DOHH2 (cell line): ENCODE measurements at regions not wholly inside any gene's neighbourhood (a gene's known extent, or its start where the extent isn't known, plus 50 kb on each side); places are given as distances from the start of the nearest gene placed in this dataset.

Experiments used
- H3F3A ChIP-seq: fragments of 200-600 bp; sonication (generic), shearing (Covaris generic); 2 replicates; pipeline ENCODE4 v1.6.0; 2016; ENCODE audit warnings: antibody characterized with exemption, mild to moderate bottlenecking; ENCODE audit not compliant: control insufficient read depth, insufficient read depth
- H3K27ac ChIP-seq: fragments of 200-600 bp; sonication (generic); 2 replicates; pipeline ENCODE4 v1.5.1; 2014; ENCODE audit warnings: low read depth, mild to moderate bottlenecking, low read length, moderate library complexity
- H3K27me3 ChIP-seq: fragments of 200-600 bp; sonication (generic); 2 replicates; pipeline ENCODE4 v1.6.1; 2014; ENCODE audit warnings: mild to moderate bottlenecking, low read length, mixed read lengths; ENCODE audit not compliant: control insufficient read depth
- H3K36me3 ChIP-seq: fragments of 200-600 bp; sonication (generic); 2 replicates; pipeline ENCODE4 v1.6.1; 2014; ENCODE audit warnings: mild to moderate bottlenecking, low read length, moderate library complexity, mixed read lengths; ENCODE audit not compliant: control insufficient read depth
- H3K4me1 ChIP-seq: fragments of 200-600 bp; sonication (generic); 2 replicates; pipeline ENCODE4 v1.6.1; 2014; ENCODE audit warnings: mild to moderate bottlenecking, low read length, mixed read lengths; ENCODE audit not compliant: control insufficient read depth
- H3K4me2 ChIP-seq: fragments of 200-600 bp; sonication (generic); 2 replicates; pipeline ENCODE4 v1.6.0; 2014; ENCODE audit warnings: mild to moderate bottlenecking, low read length, moderate library complexity
- H3K4me3 ChIP-seq: fragments of 200-600 bp; sonication (generic); 2 replicates; pipeline ENCODE4 v1.5.1; 2014; ENCODE audit warnings: mild to moderate bottlenecking, low read length, mixed read lengths
- H3K79me2 ChIP-seq: fragments of 200-600 bp; sonication (generic); 2 replicates; pipeline ENCODE4 v1.6.1; 2014; ENCODE audit warnings: mild to moderate bottlenecking, low read length, mixed read lengths; ENCODE audit not compliant: control insufficient read depth
- H3K9me2 ChIP-seq: fragments of 200-600 bp; sonication (generic); replicated peaks from 2 replicates; pipeline ENCODE4 v1.6.1; 2014; ENCODE audit warnings: mild to moderate bottlenecking, low read length, mixed read lengths; ENCODE audit not compliant: control insufficient read depth
- H3K9me3 ChIP-seq: fragments of 200-600 bp; sonication (generic); 2 replicates; pipeline ENCODE4 v1.6.1; 2014; ENCODE audit warnings: antibody characterized with exemption, low read length, mixed read lengths; ENCODE audit not compliant: control insufficient read depth, insufficient read depth
- H4K20me1 ChIP-seq: fragments of 200-600 bp; sonication (generic); 2 replicates; pipeline ENCODE4 v1.6.0; 2014; ENCODE audit warnings: low read depth, mild to moderate bottlenecking, antibody characterized with exemption, low read length, moderate library complexity; ENCODE audit not compliant: control insufficient read depth, insufficient read depth
- EZH2phosphoT487 ChIP-seq: fragments of 200-600 bp; sonication (generic); IDR thresholded peaks from 2 replicates; pipeline ENCODE4 v1.6.1; 2017; ENCODE audit warnings: borderline replicate concordance, mild to moderate bottlenecking, antibody characterized with exemption, low read length, moderate library complexity, mixed read lengths
- TF ChIP-seq, protein P1 (sequence below): fragments of 200-600 bp; sonication (generic); IDR thresholded peaks from one replicate; pipeline ENCODE4 v1.5.1; 2014; ENCODE audit warnings: antibody characterized with exemption, mild to moderate bottlenecking, low read depth, low read length; ENCODE audit not compliant: poor library complexity, severe bottlenecking

DNA sequence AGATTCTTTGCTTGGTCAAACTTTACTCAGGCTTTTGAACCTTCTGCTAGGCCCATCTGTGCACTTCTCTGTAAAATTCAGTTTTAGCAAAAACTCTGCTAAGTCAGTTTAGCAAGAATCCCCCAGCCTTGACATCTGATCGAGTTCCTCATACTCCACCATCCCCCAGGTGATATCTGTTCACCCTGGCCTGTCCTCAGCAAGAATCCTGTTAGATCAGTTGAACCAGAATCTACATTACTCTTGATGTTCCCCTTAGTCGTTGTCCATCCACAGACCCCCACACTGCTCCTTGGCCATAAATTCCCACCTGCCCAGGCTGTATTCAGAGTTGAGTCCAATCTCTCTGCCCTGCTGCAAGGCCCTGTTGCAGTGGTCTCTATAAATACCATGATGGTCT lies 162.6 kb downstream of the ZNF674 start:
- H3K36me3 ChIP-seq: no peaks in the 10 kb centered on the region
- no peaks in the 10 kb centered on the region for H3K79me2 ChIP-seq
- H4K20me1 ChIP-seq: no peaks in the 10 kb centered on the region
- no peaks in the 10 kb centered on the region for H3F3A ChIP-seq
- no peaks in the 10 kb centered on the region for H3K4me1 ChIP-seq
- H3K4me2 ChIP-seq: no peak overlapping the region
- no peaks in the 10 kb centered on the region for H3K27me3 ChIP-seq
- no peak overlapping the region for H3K27ac ChIP-seq
- no peaks in the 10 kb centered on the region for H3K9me3 ChIP-seq
- no peak for TF ChIP-seq EZH2phosphoT487
- TF ChIP-seq, protein P1, sequence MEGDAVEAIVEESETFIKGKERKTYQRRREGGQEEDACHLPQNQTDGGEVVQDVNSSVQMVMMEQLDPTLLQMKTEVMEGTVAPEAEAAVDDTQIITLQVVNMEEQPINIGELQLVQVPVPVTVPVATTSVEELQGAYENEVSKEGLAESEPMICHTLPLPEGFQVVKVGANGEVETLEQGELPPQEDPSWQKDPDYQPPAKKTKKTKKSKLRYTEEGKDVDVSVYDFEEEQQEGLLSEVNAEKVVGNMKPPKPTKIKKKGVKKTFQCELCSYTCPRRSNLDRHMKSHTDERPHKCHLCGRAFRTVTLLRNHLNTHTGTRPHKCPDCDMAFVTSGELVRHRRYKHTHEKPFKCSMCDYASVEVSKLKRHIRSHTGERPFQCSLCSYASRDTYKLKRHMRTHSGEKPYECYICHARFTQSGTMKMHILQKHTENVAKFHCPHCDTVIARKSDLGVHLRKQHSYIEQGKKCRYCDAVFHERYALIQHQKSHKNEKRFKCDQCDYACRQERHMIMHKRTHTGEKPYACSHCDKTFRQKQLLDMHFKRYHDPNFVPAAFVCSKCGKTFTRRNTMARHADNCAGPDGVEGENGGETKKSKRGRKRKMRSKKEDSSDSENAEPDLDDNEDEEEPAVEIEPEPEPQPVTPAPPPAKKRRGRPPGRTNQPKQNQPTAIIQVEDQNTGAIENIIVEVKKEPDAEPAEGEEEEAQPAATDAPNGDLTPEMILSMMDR: no peak
- H3K9me2 ChIP-seq: no peaks in the 10 kb centered on the region
- no peak overlapping the region for H3K4me3 ChIP-seq

DNA sequence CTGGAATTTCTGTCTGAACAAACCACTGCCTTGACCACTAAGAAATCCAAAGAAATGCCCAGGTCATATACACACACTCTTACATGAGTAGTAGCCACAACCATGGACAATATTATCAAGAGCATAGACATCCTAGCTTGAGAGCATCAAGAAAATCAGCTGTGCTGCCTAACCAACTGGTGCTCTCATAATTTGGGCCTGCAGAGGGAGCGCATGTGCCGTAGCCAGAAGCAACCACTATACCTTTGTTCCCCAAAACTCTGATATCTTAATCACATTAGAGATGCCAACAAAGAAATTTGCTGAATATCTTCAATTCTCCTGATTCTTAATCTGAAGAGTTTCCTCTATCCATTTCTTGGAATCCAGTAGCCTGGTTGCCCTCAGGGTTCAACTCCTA lies 163.6 kb downstream of the ZNF674 start:
- H3K4me3 ChIP-seq: no peak overlapping the region
- H3K9me2 ChIP-seq: no peaks in the 10 kb centered on the region
- no peak overlapping the region for H3K27ac ChIP-seq
- no peaks in the 10 kb centered on the region for H3K4me1 ChIP-seq
- no peak for TF ChIP-seq EZH2phosphoT487
- TF ChIP-seq, protein P1: peak; percentile 55
- no peaks in the 10 kb centered on the region for H3K9me3 ChIP-seq
- no peaks in the 10 kb centered on the region for H4K20me1 ChIP-seq
- no peaks in the 10 kb centered on the region for H3F3A ChIP-seq
- H3K4me2 ChIP-seq: no peak overlapping the region
- no peaks in the 10 kb centered on the region for H3K27me3 ChIP-seq
- H3K36me3 ChIP-seq: no peaks in the 10 kb centered on the region
- no peaks in the 10 kb centered on the region for H3K79me2 ChIP-seq

DNA sequence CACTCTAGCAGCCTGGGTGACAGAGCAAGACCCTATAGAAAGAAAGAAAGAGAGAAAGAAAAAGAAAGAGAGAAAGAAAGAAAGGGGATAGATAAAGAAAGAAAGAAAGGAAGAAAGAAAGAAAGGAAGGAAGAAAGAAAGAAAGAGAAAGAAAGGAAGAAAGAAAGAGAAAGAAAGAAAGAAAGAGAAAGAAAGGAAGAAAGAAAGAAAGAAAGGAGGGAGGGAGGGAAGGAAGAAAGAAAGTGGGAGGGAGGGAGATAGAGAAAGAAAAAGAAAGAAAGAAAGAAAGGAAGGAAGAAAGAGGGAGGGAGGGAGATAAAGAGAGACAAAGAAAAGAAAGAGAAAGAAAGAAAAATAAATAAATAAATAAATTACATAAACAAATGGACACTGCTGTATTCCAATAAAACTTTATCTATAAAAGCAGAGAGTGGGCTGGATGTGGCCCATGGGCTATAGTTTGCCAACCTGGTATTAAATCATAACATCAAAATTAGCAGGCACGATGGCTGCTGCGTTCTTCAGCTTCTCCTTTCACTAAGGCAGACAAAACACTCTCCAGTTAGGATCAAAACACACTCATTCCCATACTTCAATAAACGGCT lies 165.0 kb downstream of the ZNF674 start:
- Histone ChIP-seq H3K9me2 (no peaks in the 10 kb centered on the region), H3K4me1 (no peaks in the 10 kb centered on the region), H3K9me3 (no peaks in the 10 kb centered on the region), H3K4me3 (no peak overlapping the region), H3K4me2 (no peak overlapping the region), H3K27ac (no peak overlapping the region), H3F3A (no peaks in the 10 kb centered on the region), H3K27me3 (no peaks in the 10 kb centered on the region), H3K79me2 (no peaks in the 10 kb centered on the region), H3K36me3 (no peaks in the 10 kb centered on the region), H4K20me1 (no peaks in the 10 kb centered on the region)
- no peak for TF ChIP-seq EZH2phosphoT487
- TF ChIP-seq, protein P1: no peak
